KMS-11 (cell line): ENCODE measurements at regions not wholly inside any gene's neighbourhood (a gene's known extent, or its start where the extent isn't known, plus 50 kb on each side); places are given as distances from the start of the nearest gene placed in this dataset.

Experiments used
- H2AFZ ChIP-seq: fragments of 200-600 bp; sonication (generic); 2 replicates; pipeline ENCODE4 v1.6.1; 2016; ENCODE audit warnings: antibody characterized with exemption, mixed run types, low read depth
- H3K27ac ChIP-seq: fragments of 200-600 bp; sonication (generic); 2 replicates; pipeline ENCODE4 v1.6.1; 2016; ENCODE audit warnings: mild to moderate bottlenecking, mixed run types
- H3K27me3 ChIP-seq: fragments of 200-600 bp; sonication (generic); 2 replicates; pipeline ENCODE4 v1.6.1; 2017; ENCODE audit warnings: mild to moderate bottlenecking, low read depth, mixed run types, moderate library complexity; ENCODE audit not compliant: insufficient read depth
- H3K36me3 ChIP-seq: fragments of 200-600 bp; sonication (generic); 2 replicates; pipeline ENCODE4 v1.6.1; 2017; ENCODE audit warnings: mild to moderate bottlenecking, mixed run types; ENCODE audit not compliant: insufficient read depth
- H3K4me1 ChIP-seq: fragments of 200-600 bp; sonication (generic); 2 replicates; pipeline ENCODE4 v1.6.1; 2016; ENCODE audit warnings: mild to moderate bottlenecking, low read depth, mixed run types; ENCODE audit not compliant: poor library complexity, severe bottlenecking
- H3K4me2 ChIP-seq: fragments of 200-600 bp; sonication (generic); 2 replicates; pipeline ENCODE4 v1.7.0; 2016; ENCODE audit warnings: mild to moderate bottlenecking, mixed run types
- H3K4me3 ChIP-seq: fragments of 200-600 bp; sonication (generic); IDR thresholded peaks from 2 replicates; pipeline ENCODE4 v1.6.1; 2017; ENCODE audit warnings: low read depth, low read length, mixed read lengths; ENCODE audit not compliant: insufficient read depth
- H3K79me2 ChIP-seq: fragments of 200-600 bp; sonication (generic); 2 replicates; pipeline ENCODE4 v1.6.1; 2016; ENCODE audit warnings: low read depth, mixed run types; ENCODE audit not compliant: insufficient read depth
- H3K9ac ChIP-seq: fragments of 200-600 bp; sonication (generic); 2 replicates; pipeline ENCODE4 v1.6.1; 2016; ENCODE audit warnings: mild to moderate bottlenecking, mixed run types
- H4K20me1 ChIP-seq: fragments of 200-600 bp; sonication (generic); 2 replicates; pipeline ENCODE4 v1.6.1; 2016; ENCODE audit warnings: mild to moderate bottlenecking, mixed run types; ENCODE audit not compliant: insufficient read depth
- TF ChIP-seq, protein P1 (sequence below): fragments of 200-600 bp; sonication (generic); conservative IDR thresholded peaks from 2 replicates; pipeline ENCODE4 v1.6.1; 2017; ENCODE audit warnings: low read depth, mild to moderate bottlenecking, antibody characterized with exemption, low read length, moderate library complexity, mixed read lengths

GRCh38 chr11:81112718-81113117, 1620.9 kb downstream of the FAM181B start:
- H2AFZ ChIP-seq = no peak overlapping the region
- no peaks in the 10 kb centered on the region for H3K27me3 ChIP-seq
- no peak overlapping the region for H3K4me2 ChIP-seq
- TF ChIP-seq, protein P1, sequence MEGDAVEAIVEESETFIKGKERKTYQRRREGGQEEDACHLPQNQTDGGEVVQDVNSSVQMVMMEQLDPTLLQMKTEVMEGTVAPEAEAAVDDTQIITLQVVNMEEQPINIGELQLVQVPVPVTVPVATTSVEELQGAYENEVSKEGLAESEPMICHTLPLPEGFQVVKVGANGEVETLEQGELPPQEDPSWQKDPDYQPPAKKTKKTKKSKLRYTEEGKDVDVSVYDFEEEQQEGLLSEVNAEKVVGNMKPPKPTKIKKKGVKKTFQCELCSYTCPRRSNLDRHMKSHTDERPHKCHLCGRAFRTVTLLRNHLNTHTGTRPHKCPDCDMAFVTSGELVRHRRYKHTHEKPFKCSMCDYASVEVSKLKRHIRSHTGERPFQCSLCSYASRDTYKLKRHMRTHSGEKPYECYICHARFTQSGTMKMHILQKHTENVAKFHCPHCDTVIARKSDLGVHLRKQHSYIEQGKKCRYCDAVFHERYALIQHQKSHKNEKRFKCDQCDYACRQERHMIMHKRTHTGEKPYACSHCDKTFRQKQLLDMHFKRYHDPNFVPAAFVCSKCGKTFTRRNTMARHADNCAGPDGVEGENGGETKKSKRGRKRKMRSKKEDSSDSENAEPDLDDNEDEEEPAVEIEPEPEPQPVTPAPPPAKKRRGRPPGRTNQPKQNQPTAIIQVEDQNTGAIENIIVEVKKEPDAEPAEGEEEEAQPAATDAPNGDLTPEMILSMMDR = no peak
- H3K4me3 ChIP-seq = no peak overlapping the region
- H4K20me1 ChIP-seq = no peaks in the 10 kb centered on the region
- H3K4me1 ChIP-seq = no peaks in the 10 kb centered on the region
- H3K27ac ChIP-seq = no peak overlapping the region
- H3K36me3 ChIP-seq = no peaks in the 10 kb centered on the region
- no peak overlapping the region for H3K9ac ChIP-seq
- no peaks in the 10 kb centered on the region for H3K79me2 ChIP-seq

GRCh38 chr11:81104051-81104450, 1629.6 kb downstream of the FAM181B start:
- Histone ChIP-seq H3K4me3 (no peak overlapping the region), H3K4me2 (no peak overlapping the region), H3K27me3 (no peaks in the 10 kb centered on the region), H3K9ac (no peak overlapping the region), H3K4me1 (no peaks in the 10 kb centered on the region), H3K36me3 (no peaks in the 10 kb centered on the region), H2AFZ (no peak overlapping the region), H3K27ac (no peak overlapping the region), H3K79me2 (no peaks in the 10 kb centered on the region), H4K20me1 (no peaks in the 10 kb centered on the region)
- TF ChIP-seq, protein P1 = no peak

- no peaks in the 10 kb centered on the region for H3K79me2 ChIP-seq
- H3K27ac ChIP-seq = no peak overlapping the region
- H3K4me1 ChIP-seq = no peaks in the 10 kb centered on the region
- H3K4me2 ChIP-seq = no peak overlapping the region
- no peaks in the 10 kb centered on the region for H3K36me3 ChIP-seq
- H2AFZ ChIP-seq = no peak overlapping the region
- TF ChIP-seq, protein P1 = no peak
- H3K27me3 ChIP-seq = no peaks in the 10 kb centered on the region
- H4K20me1 ChIP-seq = no peaks in the 10 kb centered on the region
- H3K9ac ChIP-seq = no peak overlapping the region
- H3K4me3 ChIP-seq = no peak overlapping the region
Observed at GRCh38 chr11:81098471-81098870, 1635.2 kb downstream of the FAM181B start.

GRCh38 chr11:81092522-81092921, 1641.1 kb downstream of the FAM181B start:
- Histone ChIP-seq H2AFZ (no peak overlapping the region), H3K4me1 (no peaks in the 10 kb centered on the region), H3K79me2 (no peaks in the 10 kb centered on the region), H3K36me3 (no peaks in the 10 kb centered on the region), H3K27ac (no peak overlapping the region), H3K4me3 (no peak overlapping the region), H3K4me2 (no peak overlapping the region), H3K9ac (no peak overlapping the region), H3K27me3 (no peaks in the 10 kb centered on the region), H4K20me1 (no peaks in the 10 kb centered on the region)
- TF ChIP-seq, protein P1 = no peak
